K562 (cell line): ENCODE measurements at regions not wholly inside any gene's neighbourhood (a gene's known extent, or its start where the extent isn't known, plus 50 kb on each side); places are given as distances from the start of the nearest gene placed in this dataset.

Source experiments
- ARNT ChIP-seq, 2 experiments: fragments of 450-650 bp; IDR thresholded peaks; 2 replicates each; pipeline ENCODE4 v1.6.1; 2016; ENCODE audit warnings: mild to moderate bottlenecking in 1 of 2
- C11orf30 ChIP-seq: fragments of 450-650 bp; IDR thresholded peaks from 2 replicates; pipeline ENCODE4 v1.6.1; 2016; ENCODE audit warnings: low read depth, mild to moderate bottlenecking
- CHD1 ChIP-seq: fragments of 200-600 bp; sonication (generic); IDR thresholded peaks from one replicate; pipeline ENCODE4 v1.6.1; 2012; ENCODE audit warnings: mild to moderate bottlenecking, moderate library complexity, low read length, inconsistent platforms
- EZH2 ChIP-seq: IDR thresholded peaks from 2 replicates; pipeline ENCODE4 v1.6.1; 2012; ENCODE audit warnings: low read depth, mild to moderate bottlenecking, inconsistent platforms, low read length, borderline replicate concordance
- HMGN3 ChIP-seq: IDR thresholded peaks from 2 replicates; pipeline ENCODE4 v1.6.1; 2011; ENCODE audit warnings: borderline replicate concordance, low read depth, mild to moderate bottlenecking, mixed read lengths, low read length; ENCODE audit not compliant: insufficient read length; ENCODE audit errors: extremely low read depth
- HSF4 ChIP-seq: fragments of 250-450 bp; sonication (Bioruptor Pico); IDR thresholded peaks from 2 replicates; pipeline ENCODE4 v2.1.2; 2022; ENCODE audit warnings: mild to moderate bottlenecking, moderate library complexity, borderline replicate concordance
- ILF3 ChIP-seq: fragments of 450-650 bp; IDR thresholded peaks from 2 replicates; pipeline ENCODE4 v1.6.1; 2018; ENCODE audit warnings: antibody characterized with exemption, mild to moderate bottlenecking, moderate library complexity, borderline replicate concordance
- KLF1 ChIP-seq: fragments of 450-650 bp; IDR thresholded peaks from 2 replicates; pipeline ENCODE4 v1.6.1; 2016; ENCODE audit warnings: missing genetic modification characterization, missing compliant biosample characterization
- MBD2 ChIP-seq: sonication (generic); IDR thresholded peaks from 2 replicates; pipeline ENCODE4 v1.6.1; 2016; ENCODE audit warnings: low read depth, borderline replicate concordance
- NCOA4 ChIP-seq: fragments of 450-650 bp; IDR thresholded peaks from 2 replicates; pipeline ENCODE4 v1.6.1; 2018; ENCODE audit warnings: mild to moderate bottlenecking; ENCODE audit not compliant: partially characterized antibody
- NCOR1 ChIP-seq: fragments of 450-650 bp; IDR thresholded peaks from 2 replicates; pipeline ENCODE4 v1.6.1; 2016; ENCODE audit warnings: mild to moderate bottlenecking, moderate library complexity
- NELFE ChIP-seq: IDR thresholded peaks from 2 replicates; pipeline ENCODE4 v1.6.1; 2011; ENCODE audit warnings: mild to moderate bottlenecking; ENCODE audit not compliant: insufficient read depth, insufficient read length
- PYGO2 ChIP-seq: fragments of 450-650 bp; IDR thresholded peaks from 2 replicates; pipeline ENCODE4 v1.6.1; 2016; ENCODE audit warnings: mild to moderate bottlenecking, missing genetic modification characterization, moderate library complexity, missing compliant biosample characterization
- RFX7 ChIP-seq: fragments of 250-450 bp; sonication (Bioruptor Pico); IDR thresholded peaks from 2 replicates; pipeline ENCODE4 v1.5.1; 2021; ENCODE audit warnings: mild to moderate bottlenecking
- SIN3B ChIP-seq: fragments of 450-650 bp; IDR thresholded peaks from 2 replicates; pipeline ENCODE4 v1.6.1; 2017; ENCODE audit warnings: low read depth, mild to moderate bottlenecking, moderate library complexity
- SMAD3 ChIP-seq: fragments of 450-650 bp; formaldehyde crosslinking; conservative IDR thresholded peaks from 2 replicates; pipeline ENCODE4 v1.4.0; 2020; ENCODE audit warnings: mild to moderate bottlenecking
- SOX6 ChIP-seq: fragments of 450-650 bp; IDR thresholded peaks from 2 replicates; pipeline ENCODE4 v1.6.1; 2014; ENCODE audit warnings: mild to moderate bottlenecking
- SRSF9 ChIP-seq: fragments of 200-400 bp; formaldehyde crosslinking; IDR thresholded peaks from 2 replicates; pipeline ENCODE4 v1.6.1; 2017; ENCODE audit warnings: low read depth, low read length, borderline replicate concordance
- THAP12 ChIP-seq: fragments of 250-450 bp; sonication (Bioruptor Pico); IDR thresholded peaks from 2 replicates; pipeline ENCODE4 v1.9.0; 2021; ENCODE audit warnings: mild to moderate bottlenecking, inconsistent platforms
- TSHZ1 ChIP-seq: fragments of 250-450 bp; sonication (Bioruptor Pico); IDR thresholded peaks from 2 replicates; pipeline ENCODE4 v1.4.0; 2020; ENCODE audit warnings: mild to moderate bottlenecking, moderate library complexity
- ZNF143 ChIP-seq: sonication (generic); formaldehyde crosslinking; IDR thresholded peaks from 2 replicates; pipeline ENCODE4 v1.9.0; 2022; ENCODE audit warnings: mild to moderate bottlenecking, missing genetic modification reagents
- ZNF77 ChIP-seq: fragments of 250-450 bp; sonication (Bioruptor Pico); IDR thresholded peaks from 2 replicates; pipeline ENCODE4 v1.5.0; 2020

- TF ChIP-seq ZNF143 (CRISPR knock-in tag), result no peak
- peak; percentile 68 for TF ChIP-seq MBD2
- no peak for TF ChIP-seq THAP12 (CRISPR knock-in tag)
- no peak for TF ChIP-seq NCOA4
- no peak for TF ChIP-seq SIN3B
- TF ChIP-seq PYGO2, result no peak; the same call in 1 of the 2 replicates
- no peak for TF ChIP-seq NELFE
- no peak for TF ChIP-seq ILF3
- TF ChIP-seq ZNF77 (CRISPR knock-in tag), result no peak
- no peak; a peak in 1 of 4 replicates for TF ChIP-seq ARNT (IDR thresholded peaks at IDR 0.05)
- TF ChIP-seq RFX7 (CRISPR knock-in tag), result no peak
- no peak for TF ChIP-seq EZH2
- TF ChIP-seq HMGN3, result no peak
- TF ChIP-seq NCOR1, result peak; percentile 50; the same call in 1 of the 2 replicates
- peak; percentile 63 for TF ChIP-seq SOX6
- TF ChIP-seq KLF1, result no peak
- no peak for TF ChIP-seq SMAD3
- TF ChIP-seq TSHZ1 (CRISPR knock-in tag), result no peak
- TF ChIP-seq HSF4 (CRISPR knock-in tag), result no peak
- TF ChIP-seq C11orf30, result peak; percentile 56; the same call in 1 of the 2 replicates
- no peak for TF ChIP-seq CHD1
- no peak for TF ChIP-seq SRSF9
These were observed 157.8 kb upstream of the SLC1A4 start (continued) for GRCh38 chr2:64831134-64831976.
